ENCODE measurements at regions not wholly inside any gene's neighbourhood (a gene's known extent, or its start where the extent isn't known, plus 50 kb on each side); places are given as distances from the start of the nearest gene placed in this dataset.

DNA sequence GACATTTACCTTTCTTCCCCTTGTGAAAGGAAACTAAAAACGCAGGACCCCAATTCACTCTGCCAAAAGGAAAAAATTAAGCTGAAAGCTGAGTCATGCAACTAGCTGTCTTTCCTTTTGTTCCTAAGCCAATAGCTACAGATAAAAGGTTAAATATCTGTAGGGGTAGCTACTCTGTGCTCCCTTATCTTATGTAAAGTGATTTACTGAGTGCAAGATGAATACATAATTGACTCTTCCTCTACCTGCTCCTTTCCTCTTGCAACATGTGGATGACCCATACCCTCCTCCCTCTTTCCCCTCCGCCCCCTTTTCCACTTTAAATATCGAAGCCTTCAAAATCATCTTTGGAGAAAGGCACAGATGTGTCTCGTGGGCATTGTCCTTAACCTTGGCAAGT lies 68.0 kb upstream of the ZNF157 start:
- Histone ChIP-seq H4K20me1 (replicated peaks in 1 of 2; ENCODE audit: control insufficient read depth in 1 of 2, insufficient read depth in 2 of 2, low read length in 2 of 2) (no peaks in the 10 kb centered on the region), H3K4me3 (ENCODE audit: extremely low read depth in 1 of 4, insufficient read depth in 2 of 4, low read depth in 3 of 4, low read length in 4 of 4) (no peak overlapping the region), H3K56ac (replicated peaks; ENCODE audit: insufficient read length, low read depth, low read length) (no peak overlapping the region), H3K14ac (ENCODE audit: insufficient read length) (no peak overlapping the region), H3K36me3 (ENCODE audit: control insufficient read depth in 2 of 4, insufficient read depth in 4 of 4, low read length in 3 of 4) (no peaks in the 10 kb centered on the region), H3K23me2 (ENCODE audit: low read depth, low read length) (no peaks in the 10 kb centered on the region), H2BK120ac (replicated peaks; ENCODE audit: low read depth, low read length) (no peak overlapping the region), H3K18ac (ENCODE audit: extremely low read depth, low read length) (no peak overlapping the region), H4K8ac (ENCODE audit: extremely low read depth, insufficient read depth, low read length) (no peak overlapping the region), H3K79me1 (ENCODE audit: low read depth, low read length) (no peaks in the 10 kb centered on the region), H3K9me3 (ENCODE audit: insufficient read depth in 2 of 2, low read depth in 1 of 2, low read length in 1 of 2) (no peaks in the 10 kb centered on the region), H2BK5ac (ENCODE audit: low read depth, low read length) (no peak overlapping the region), H2AFZ (ENCODE audit: low read length) (no peak overlapping the region), H2AK5ac (ENCODE audit: low read depth, low read length) (no peak overlapping the region), H2BK15ac (ENCODE audit: low read length) (no peak overlapping the region), H3K27me3 (replicated peaks in 1 of 4; ENCODE audit: control insufficient read depth in 3 of 4, extremely low read depth in 1 of 4, insufficient read depth in 3 of 4, low read length in 3 of 4) (no peaks in the 10 kb centered on the region), H2BK20ac (ENCODE audit: low read length) (no peak overlapping the region), H2BK12ac (ENCODE audit: low read depth, low read length) (no peak overlapping the region), H3K9ac (replicated peaks in 1 of 4; ENCODE audit: extremely low read depth in 1 of 4, low read depth in 3 of 4, low read length in 3 of 4) (no peak overlapping the region), H3K23ac (ENCODE audit: insufficient read length) (no peak overlapping the region), H3K27ac (ENCODE audit: low read depth, low read length) (no peak overlapping the region), H3K4ac (replicated peaks; ENCODE audit: insufficient read length, low read depth, low read length) (no peak overlapping the region), H3K4me2 (ENCODE audit: insufficient read depth in 1 of 2, low read depth in 2 of 2, low read length in 2 of 2) (peak overlapping the region; percentile 28 to 54), H3K79me2 (ENCODE audit: control insufficient read depth in 1 of 2, insufficient read depth in 2 of 2, low read length in 2 of 2) (no peaks in the 10 kb centered on the region), H4K5ac (ENCODE audit: insufficient read length, low read depth, low read length) (no peak overlapping the region), H4K91ac (replicated peaks; ENCODE audit: insufficient read length, low read length) (no peak overlapping the region), H3K4me1 (replicated peaks in 1 of 4; ENCODE audit: control insufficient read depth in 3 of 4, insufficient read depth in 4 of 4, low read length in 3 of 4) (peaks cover 0 to 8% (median 0%) of the 10 kb centered on the region in 4 experiments; a peak in 1 of 7 replicates)
- FAIRE-seq (no peak), DNase-seq (ENCODE audit: low read depth in 1 of 2, low spot score in 2 of 2) (no peak)
- ChIA-PET POLR2A (ENCODE audit: partially characterized antibody) (interaction anchor here (1.0 kb wide), 1 partner anchor 10 kb away, joined by 3 read pairs; no protein-coding TSS in a partner anchor), CTCF (ENCODE audit: partially characterized antibody) (interaction anchor here (0.5 to 0.7 kb wide), 2 partner anchors 9 to 36 kb away, joined by 3 to 4 read pairs; no protein-coding TSS in a partner anchor)
- TF ChIP-seq JUN (IDR thresholded peaks at IDR 0.05; ENCODE audit: low read depth, low read length) (no peak), SIX5 (IDR thresholded peaks at IDR 0.05; ENCODE audit: low read depth, low read length) (no peak), RXRA (IDR thresholded peaks at IDR 0.05; ENCODE audit: insufficient read depth, low read depth, low read length) (no peak), ASH2L (IDR thresholded peaks at IDR 0.05; ENCODE audit: low read length) (no peak), ATF2 (IDR thresholded peaks at IDR 0.05; ENCODE audit: low read length) (no peak), USF2 (IDR thresholded peaks at IDR 0.05; ENCODE audit: low read length) (no peak), PHF8 (conservative IDR thresholded peaks at IDR 0.05; ENCODE audit: low read depth, low read length) (no peak)
- WGBS, 2 experiments (ENCODE audit: extremely low coverage in 1 of 2, insufficient coverage in 1 of 2, insufficient read length in 1 of 2, insufficient replicate concordance in 2 of 2, low coverage in 1 of 2, low lambda C conversion rate in 2 of 2, missing lambda C conversion rate in 1 of 2), result 27% methylated on average over 4 of the region's 4 CpGs; no CpG with 5 or more reads in 1 of the 2 experiments
